ENCODE measurements at regions not wholly inside any gene's neighbourhood (a gene's known extent, or its start where the extent isn't known, plus 50 kb on each side); places are given as distances from the start of the nearest gene placed in this dataset.

- Histone ChIP-seq H3K4ac (ENCODE audit: low read depth, low read length) (no peak overlapping the region), H2AK5ac (ENCODE audit: insufficient read length, low read length) (no peak overlapping the region), H2BK15ac (ENCODE audit: low read depth, low read length) (no peak overlapping the region), H3K27ac (ENCODE audit: insufficient read length, low read depth, low read length) (no peak overlapping the region), H3K56ac (ENCODE audit: insufficient read length, low read depth, low read length) (no peak overlapping the region), H3K9ac (ENCODE audit: extremely low read depth, insufficient read length, low read length) (no peak overlapping the region), H2AFZ (ENCODE audit: low read length) (no peak overlapping the region), H3K4me1 (ENCODE audit: insufficient read depth, low read length) (no peaks in the 10 kb centered on the region), H3K27me3 (ENCODE audit: insufficient read depth, low read length) (no peaks in the 10 kb centered on the region), H4K5ac (ENCODE audit: insufficient read length, low read depth, low read length) (no peak overlapping the region), H2BK120ac (ENCODE audit: low read depth, low read length, poor library complexity, severe bottlenecking) (no peak overlapping the region), H3K23me2 (ENCODE audit: insufficient read length, low read depth, low read length, poor library complexity, severe bottlenecking) (no peaks in the 10 kb centered on the region), H2BK20ac (ENCODE audit: low read depth, low read length, poor library complexity, severe bottlenecking) (no peak overlapping the region), H2BK5ac (ENCODE audit: insufficient read length, low read length) (no peak overlapping the region), H3K14ac (ENCODE audit: insufficient read depth, low read length) (no peak overlapping the region), H4K20me1 (ENCODE audit: control insufficient read depth, insufficient read depth, insufficient read length) (no peaks in the 10 kb centered on the region), H3T11ph (ENCODE audit: low read length) (no peak overlapping the region), H3K18ac (ENCODE audit: insufficient read length, low read depth, low read length) (no peak overlapping the region), H3K79me2 (ENCODE audit: insufficient read depth, low read length) (no peaks in the 10 kb centered on the region), H3K4me2 (ENCODE audit: insufficient read depth, insufficient read length, low read length) (no peak overlapping the region), H4K8ac (replicated peaks; ENCODE audit: insufficient read length, low read depth, low read length) (no peak overlapping the region), H4K91ac (ENCODE audit: insufficient read length, low read depth, low read length) (no peak overlapping the region), H3K23ac (ENCODE audit: insufficient read length, low read depth, low read length) (no peak overlapping the region), H3K9me3 (ENCODE audit: control insufficient read depth, low read depth, low read length) (no peaks in the 10 kb centered on the region), H2BK12ac (ENCODE audit: insufficient read length, low read depth, low read length) (no peak overlapping the region), H3K79me1 (ENCODE audit: insufficient read depth, low read depth, low read length, poor library complexity, severe bottlenecking) (no peaks in the 10 kb centered on the region)
- no peak for TF ChIP-seq CTCF (conservative IDR thresholded peaks at IDR 0.05)
- no peaks in the 10 kb centered on the region for H3K4me1 Mint-ChIP-seq
- no peaks in the 10 kb centered on the region for H3K36me3 Mint-ChIP-seq (ENCODE audit: insufficient read depth in 1 of 3, low read depth in 3 of 3)
- no peak overlapping the region for H3K27ac Mint-ChIP-seq
- no peaks in the 10 kb centered on the region for H3K27me3 Mint-ChIP-seq (ENCODE audit: low read depth)
- no peak for DNase-seq
- H3K4me3 Mint-ChIP-seq = no peak overlapping the region
- no peaks in the 10 kb centered on the region; a peak in 1 of 5 replicates for H3K9me3 Mint-ChIP-seq
These were observed 74.8 kb downstream of the GPR37 start for GRCh38 chr7:124690840-124691239.

Measured in H9 (cell line).